SJSA1 (cell line): ENCODE measurements at regions not wholly inside any gene's neighbourhood (a gene's known extent, or its start where the extent isn't known, plus 50 kb on each side); places are given as distances from the start of the nearest gene placed in this dataset.

ENCODE experiments used
- DNase-seq, 2 experiments: peaks; one replicate each; pipeline ENCODE4 v3.0.0-alpha.2; 2015 to 2020; ENCODE audit warnings: low spot score in 2 of 2, low read depth in 1 of 2
- H3K27ac ChIP-seq: fragments of 250-450 bp; sonication (Bioruptor Pico); 2 replicates; pipeline ENCODE4 v1.5.1; 2020; ENCODE audit warnings: mild to moderate bottlenecking, moderate library complexity
- H3K27me3 ChIP-seq: fragments of 250-450 bp; sonication (Bioruptor Pico); replicated peaks from 2 replicates; pipeline ENCODE4 v1.5.1; 2020; ENCODE audit warnings: mild to moderate bottlenecking, moderate library complexity
- H3K36me3 ChIP-seq: fragments of 250-450 bp; sonication (Bioruptor Pico); 2 replicates; pipeline ENCODE4 v1.5.1; 2020; ENCODE audit warnings: mild to moderate bottlenecking
- H3K4me1 ChIP-seq: fragments of 250-450 bp; sonication (Bioruptor Pico); replicated peaks from 2 replicates; pipeline ENCODE4 v1.6.1; 2021; ENCODE audit warnings: mild to moderate bottlenecking
- H3K4me3 ChIP-seq: fragments of 250-450 bp; sonication (Bioruptor Pico); 2 replicates; pipeline ENCODE4 v1.5.1; 2020; ENCODE audit warnings: mild to moderate bottlenecking
- H3K9me3 ChIP-seq: fragments of 250-450 bp; sonication (Bioruptor Pico); replicated peaks from 2 replicates; pipeline ENCODE4 v1.5.1; 2020; ENCODE audit warnings: mild to moderate bottlenecking

- no peak for DNase-seq
- H3K36me3 ChIP-seq = no peaks in the 10 kb centered on the region
Observed at GRCh38 chr1:96358057-96358456, 363.5 kb upstream of the PTBP2 start.

GRCh38 chr1:96360036-96360795 is 361.4 kb upstream of the PTBP2 start:
- Histone ChIP-seq H3K4me3 (no peak overlapping the region), H3K27ac (peak overlapping the region; percentile 21; the same call in 1 of the 2 replicates), H3K36me3 (no peaks in the 10 kb centered on the region), H3K4me1 (peaks cover 50% of the 10 kb centered on the region), H3K27me3 (no peaks in the 10 kb centered on the region), H3K9me3 (no peaks in the 10 kb centered on the region; the same call in 1 of the 2 replicates)
- no peak for DNase-seq

More at GRCh38 chr1:96358057-96358456, 363.5 kb upstream of the PTBP2 start:
- Histone ChIP-seq H3K27ac (no peak overlapping the region), H3K4me1 (peaks cover 28% of the 10 kb centered on the region), H3K27me3 (no peaks in the 10 kb centered on the region), H3K4me3 (no peak overlapping the region), H3K9me3 (no peaks in the 10 kb centered on the region; the same call in 1 of the 2 replicates)

- H3K27me3 ChIP-seq = no peaks in the 10 kb centered on the region
- H3K4me1 ChIP-seq = peaks cover 60% of the 10 kb centered on the region
- no peaks in the 10 kb centered on the region for H3K36me3 ChIP-seq
- peak overlapping the region; percentile 84 for H3K27ac ChIP-seq
- no peak overlapping the region for H3K4me3 ChIP-seq
- H3K9me3 ChIP-seq = no peaks in the 10 kb centered on the region; the same call in 1 of the 2 replicates
- DNase-seq = no peak
Observed at GRCh38 chr1:96361271-96361856, 360.2 kb upstream of the PTBP2 start.

- no peak for DNase-seq
- H3K4me3 ChIP-seq = no peak overlapping the region
- no peaks in the 10 kb centered on the region; the same call in 1 of the 2 replicates for H3K9me3 ChIP-seq
- H3K4me1 ChIP-seq = peaks cover 60% of the 10 kb centered on the region
- H3K36me3 ChIP-seq = no peaks in the 10 kb centered on the region
- H3K27ac ChIP-seq = peak overlapping the region; percentile 84
- no peaks in the 10 kb centered on the region for H3K27me3 ChIP-seq
Observed at GRCh38 chr1:96361961-96362360, 359.6 kb upstream of the PTBP2 start.

GRCh38 chr1:96362623-96363022 is 359.0 kb upstream of the PTBP2 start:
- peak; percentile 72 to 95 for DNase-seq
- Histone ChIP-seq H3K27me3 (no peaks in the 10 kb centered on the region), H3K4me3 (no peak overlapping the region), H3K9me3 (no peaks in the 10 kb centered on the region; the same call in 1 of the 2 replicates), H3K36me3 (no peaks in the 10 kb centered on the region), H3K27ac (peak overlapping the region; percentile 84), H3K4me1 (peaks cover 63% of the 10 kb centered on the region)

- H3K36me3 ChIP-seq = no peaks in the 10 kb centered on the region
- no peak overlapping the region for H3K4me3 ChIP-seq
- H3K4me1 ChIP-seq = peaks cover 67% of the 10 kb centered on the region
- H3K9me3 ChIP-seq = no peaks in the 10 kb centered on the region; the same call in 1 of the 2 replicates
- no peaks in the 10 kb centered on the region for H3K27me3 ChIP-seq
- peak overlapping the region; percentile 84 for H3K27ac ChIP-seq
- no peak for DNase-seq
Observed at GRCh38 chr1:96363826-96364225, 357.8 kb upstream of the PTBP2 start.

GRCh38 chr1:96364576-96364975 is 357.0 kb upstream of the PTBP2 start:
- DNase-seq = peak in 1 of 2 experiments; percentile 38
- Histone ChIP-seq H3K4me3 (no peak overlapping the region), H3K27ac (peak overlapping the region; percentile 84), H3K9me3 (no peaks in the 10 kb centered on the region; the same call in 1 of the 2 replicates), H3K4me1 (peaks cover 67% of the 10 kb centered on the region), H3K36me3 (no peaks in the 10 kb centered on the region), H3K27me3 (no peaks in the 10 kb centered on the region)

GRCh38 chr1:96365076-96365475 is 356.5 kb upstream of the PTBP2 start:
- Histone ChIP-seq H3K9me3 (no peaks in the 10 kb centered on the region; the same call in 1 of the 2 replicates), H3K4me3 (no peak overlapping the region), H3K27me3 (no peaks in the 10 kb centered on the region), H3K27ac (peak overlapping the region; percentile 84), H3K4me1 (peaks cover 68% of the 10 kb centered on the region), H3K36me3 (no peaks in the 10 kb centered on the region)
- DNase-seq = peak in 1 of 2 experiments; percentile 28

GRCh38 chr1:96365596-96366390 is 355.8 kb upstream of the PTBP2 start:
- DNase-seq = no peak
- Histone ChIP-seq H3K27ac (no peak overlapping the region), H3K36me3 (no peaks in the 10 kb centered on the region), H3K27me3 (no peaks in the 10 kb centered on the region), H3K4me1 (peaks cover 67% of the 10 kb centered on the region), H3K4me3 (no peak overlapping the region), H3K9me3 (no peaks in the 10 kb centered on the region; the same call in 1 of the 2 replicates)

GRCh38 chr1:96366516-96366915 is 355.1 kb upstream of the PTBP2 start:
- Histone ChIP-seq H3K27me3 (no peaks in the 10 kb centered on the region), H3K4me1 (peaks cover 67% of the 10 kb centered on the region), H3K4me3 (no peak overlapping the region), H3K9me3 (no peaks in the 10 kb centered on the region; the same call in 1 of the 2 replicates), H3K27ac (no peak overlapping the region), H3K36me3 (no peaks in the 10 kb centered on the region)
- no peak for DNase-seq

GRCh38 chr1:96367791-96368190 is 353.8 kb upstream of the PTBP2 start:
- Histone ChIP-seq H3K27ac (no peak overlapping the region), H3K9me3 (no peaks in the 10 kb centered on the region), H3K4me1 (peaks cover 56% of the 10 kb centered on the region), H3K4me3 (no peak overlapping the region), H3K36me3 (no peaks in the 10 kb centered on the region), H3K27me3 (no peaks in the 10 kb centered on the region)
- no peak for DNase-seq

GRCh38 chr1:96370757-96371156 is 350.8 kb upstream of the PTBP2 start:
- H3K4me3 ChIP-seq = no peak overlapping the region
- H3K27me3 ChIP-seq = no peaks in the 10 kb centered on the region
- no peaks in the 10 kb centered on the region for H3K36me3 ChIP-seq
- peaks cover 45% of the 10 kb centered on the region for H3K4me1 ChIP-seq
- H3K9me3 ChIP-seq = no peaks in the 10 kb centered on the region
- DNase-seq = peak; percentile 77 to 85
- peak overlapping the region; percentile 84 for H3K27ac ChIP-seq

GRCh38 chr1:96372881-96373280 is 348.7 kb upstream of the PTBP2 start:
- no peak for DNase-seq
- Histone ChIP-seq H3K36me3 (no peaks in the 10 kb centered on the region), H3K9me3 (no peaks in the 10 kb centered on the region), H3K27ac (no peak overlapping the region), H3K4me1 (peaks cover 35% of the 10 kb centered on the region), H3K4me3 (no peak overlapping the region), H3K27me3 (no peaks in the 10 kb centered on the region)
